A673 (cell line): ENCODE measurements at regions not wholly inside any gene's neighbourhood (a gene's known extent, or its start where the extent isn't known, plus 50 kb on each side); places are given as distances from the start of the nearest gene placed in this dataset.

Source experiments
- BruUV-seq: library from RNA; stranded (reverse); fragments of 400-500 nt; replicated peaks from 2 replicates; lab custom pipeline; 2021; lab: Mats Ljungman, UMichigan
- CTCF ChIA-PET: fragments of 300-600 bp; sonication (Branson Sonifier 250); formaldehyde crosslinking; loops from one replicate; lab custom pipeline; 2022; ENCODE audit warnings: antibody characterized with exemption; lab: Charles Lee
- POLR2A ChIA-PET: fragments of 300-600 bp; sonication (Branson Sonifier 250); formaldehyde crosslinking; loops from one replicate; lab custom pipeline; 2022; ENCODE audit warnings: antibody characterized with exemption; ENCODE audit not compliant: low non-redundant PET; lab: Charles Lee
- DNase-seq: peaks from one replicate; pipeline ENCODE4 v3.0.0-alpha.2; 2015; ENCODE audit warnings: low spot score
- H3K27ac ChIP-seq: fragments of 200-600 bp; sonication (generic); 2 replicates; pipeline ENCODE4 v1.5.1; 2016; ENCODE audit warnings: mixed run types, low read depth, mild to moderate bottlenecking, mixed read lengths, antibody characterized with exemption, low read length; ENCODE audit not compliant: poor library complexity, severe bottlenecking
- H3K27me3 ChIP-seq: fragments of 200-600 bp; sonication (generic); replicated peaks from 2 replicates; pipeline ENCODE4 v1.6.1; 2017; ENCODE audit warnings: mixed run types, low read depth, mild to moderate bottlenecking, mixed read lengths, antibody characterized with exemption, low read length; ENCODE audit not compliant: insufficient read depth, poor library complexity
- H3K36me3 ChIP-seq: fragments of 200-600 bp; sonication (generic); 2 replicates; pipeline ENCODE4 v1.6.1; 2016; ENCODE audit warnings: mixed run types, mild to moderate bottlenecking, mixed read lengths, antibody characterized with exemption, low read length; ENCODE audit not compliant: insufficient read depth, poor library complexity, severe bottlenecking
- H3K4me1 ChIP-seq: fragments of 200-600 bp; sonication (generic); 2 replicates; pipeline ENCODE4 v1.6.1; 2017; ENCODE audit warnings: mixed run types, mild to moderate bottlenecking, mixed read lengths, antibody characterized with exemption, low read length; ENCODE audit not compliant: insufficient read depth, poor library complexity, severe bottlenecking
- H3K4me3 ChIP-seq: fragments of 200-600 bp; sonication (generic); 2 replicates; pipeline ENCODE4 v1.5.1; 2016; ENCODE audit warnings: low read depth, mixed run types, mild to moderate bottlenecking, mixed read lengths, low read length; ENCODE audit not compliant: poor library complexity, severe bottlenecking
- H3K9me3 ChIP-seq: fragments of 200-600 bp; sonication (generic); 2 replicates; pipeline ENCODE4 v1.6.1; 2016; ENCODE audit warnings: mixed run types, low read depth, mild to moderate bottlenecking, mixed read lengths, antibody characterized with exemption, low read length; ENCODE audit not compliant: poor library complexity, severe bottlenecking
- CTCF ChIP-seq: fragments of 300-800, 200-600 bp; sonication (generic); conservative IDR thresholded peaks from 2 replicates; pipeline ENCODE4 v1.5.1; 2017; ENCODE audit warnings: low read depth, mild to moderate bottlenecking, antibody characterized with exemption, low read length, moderate library complexity, mixed read lengths
- EZH2 ChIP-seq: fragments of 200-600 bp; sonication (generic); IDR thresholded peaks from 2 replicates; pipeline ENCODE4 v1.6.1; 2017; ENCODE audit warnings: borderline replicate concordance, low read depth, mild to moderate bottlenecking, mixed read lengths, antibody characterized with exemption, low read length; ENCODE audit not compliant: poor library complexity, severe bottlenecking
- intact Hi-C: fragments of 100-400 bp; cut with micrococcal nuclease; formaldehyde crosslinking; loops from one replicate; pipeline ENCODE4 v1.10.0; 2022; ENCODE audit not compliant: unreplicated experiment

GRCh38 chr19:30667227-30667626, 295.0 kb downstream of the ZNF536 start:
- no peak overlapping the region for H3K27ac ChIP-seq
- BruUV-seq, result no TSS peak

GRCh38 chr19:30666301-30666803, 294.2 kb downstream of the ZNF536 start:
- H3K36me3 ChIP-seq, result no peaks in the 10 kb centered on the region
- DNase-seq, result peak; percentile 72
- TF ChIP-seq EZH2, result no peak
- TF ChIP-seq CTCF, result peak; percentile 98
- H3K9me3 ChIP-seq, result no peaks in the 10 kb centered on the region
- no peak overlapping the region for H3K4me3 ChIP-seq
- H3K27ac ChIP-seq, result no peak overlapping the region
- no peaks in the 10 kb centered on the region for H3K27me3 ChIP-seq
- H3K4me1 ChIP-seq, result peaks cover 32% of the 10 kb centered on the region
- intact Hi-C loops, result loop anchor here (5.0 kb wide), 1 partner anchor 336 kb away; no protein-coding TSS in a partner anchor
- CTCF ChIA-PET, result interaction anchor here (1.2 to 1.4 kb wide), 2 partner anchors 16 to 1432 kb away, joined by 4 to 6 read pairs; no protein-coding TSS in a partner anchor
- POLR2A ChIA-PET, result no interaction called here
- no TSS peak for BruUV-seq

More at GRCh38 chr19:30667227-30667626, 295.0 kb downstream of the ZNF536 start:
- DNase-seq, result no peak
- POLR2A ChIA-PET, result interaction anchor here (0.5 kb wide), 1 partner anchor 1827 kb away, joined by 6 read pairs; no protein-coding TSS in a partner anchor
- H3K9me3 ChIP-seq, result no peaks in the 10 kb centered on the region
- H3K4me3 ChIP-seq, result no peak overlapping the region
- CTCF ChIA-PET, result interaction anchor here (0.6 to 1.4 kb wide), 6 partner anchors 15 to 1557 kb away, joined by 3 to 6 read pairs (median 4); no protein-coding TSS in a partner anchor
- H3K4me1 ChIP-seq, result peaks cover 32% of the 10 kb centered on the region
- intact Hi-C loops, result loop anchor here (5.0 kb wide), 1 partner anchor 335 kb away; no protein-coding TSS in a partner anchor
- no peak for TF ChIP-seq CTCF
- TF ChIP-seq EZH2, result no peak
- no peaks in the 10 kb centered on the region for H3K36me3 ChIP-seq
- H3K27me3 ChIP-seq, result no peaks in the 10 kb centered on the region

GRCh38 chr19:30665449-30665848, 293.3 kb downstream of the ZNF536 start:
- BruUV-seq, result no TSS peak
- no peaks in the 10 kb centered on the region for H3K36me3 ChIP-seq
- CTCF ChIA-PET, result interaction anchor here (0.5 kb wide), 1 partner anchor 1539 kb away, joined by 9 read pairs; no protein-coding TSS in a partner anchor
- no peaks in the 10 kb centered on the region for H3K9me3 ChIP-seq
- no peak for DNase-seq
- POLR2A ChIA-PET, result no interaction called here
- H3K27ac ChIP-seq, result no peak overlapping the region
- TF ChIP-seq CTCF, result no peak
- no peak for TF ChIP-seq EZH2
- H3K27me3 ChIP-seq, result no peaks in the 10 kb centered on the region
- H3K4me1 ChIP-seq, result peaks cover 32% of the 10 kb centered on the region
- intact Hi-C loops, result loop anchor here (5.0 kb wide), 1 partner anchor 337 kb away; no protein-coding TSS in a partner anchor
- no peak overlapping the region for H3K4me3 ChIP-seq
